ENCODE measurements at regions not wholly inside any gene's neighbourhood (a gene's known extent, or its start where the extent isn't known, plus 50 kb on each side); places are given as distances from the start of the nearest gene placed in this dataset.

DNA sequence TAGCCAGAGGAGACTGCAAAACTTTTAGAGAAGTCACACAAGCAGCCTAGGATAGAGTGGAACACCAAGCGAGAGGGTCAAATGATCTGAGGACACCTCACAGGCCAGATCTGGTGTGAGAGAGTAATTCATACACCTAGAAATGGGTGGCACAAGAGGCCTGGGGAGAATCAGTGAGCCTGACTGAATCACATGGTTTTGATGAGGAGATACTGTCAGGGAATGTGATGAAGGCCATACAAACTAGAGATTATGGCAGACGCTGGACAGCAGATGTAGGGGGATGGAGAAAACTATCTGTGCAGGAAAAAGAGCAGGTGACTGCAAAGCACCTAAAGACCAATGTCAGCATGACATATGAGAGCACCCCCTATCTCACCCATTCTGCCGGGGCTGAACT lies 105.0 kb upstream of the TTC14 start:
- no peaks in the 10 kb centered on the region for H4K20me1 ChIP-seq (ENCODE audit: insufficient read depth)
- no peaks in the 10 kb centered on the region for H3K9me3 ChIP-seq (ENCODE audit: low read depth)
- H3K27ac ChIP-seq = no peak overlapping the region
- in situ Hi-C loops (cut with MboI) = no loop called here
- H3K4me1 ChIP-seq (ENCODE audit: insufficient read depth) = no peaks in the 10 kb centered on the region
- no peaks in the 10 kb centered on the region for H3K9me2 ChIP-seq (ENCODE audit: insufficient read depth)
- H2AFZ ChIP-seq = no peak overlapping the region
- H3K4me2 ChIP-seq (ENCODE audit: unreplicated experiment) = no peak overlapping the region
- no peaks in the 10 kb centered on the region for H3F3A ChIP-seq (ENCODE audit: insufficient read depth)
- no peak for DNase-seq
- TF ChIP-seq EZH2phosphoT487 (IDR thresholded peaks at IDR 0.05; ENCODE audit: insufficient read depth, low read depth) (no peak), EZH2 (IDR thresholded peaks at IDR 0.05; ENCODE audit: insufficient read depth, poor library complexity, severe bottlenecking) (no peak)
- no peak overlapping the region for H3K4me3 ChIP-seq
- WGBS, 2 experiments (ENCODE audit: low coverage in 1 of 2, low lambda C conversion rate in 2 of 2, missing lambda C conversion rate in 2 of 2) = 13 to 21% methylated on average over 3 of the region's 3 CpGs
- H3K9ac ChIP-seq = no peak overlapping the region
- H3K79me2 ChIP-seq (ENCODE audit: insufficient read depth) = no peaks in the 10 kb centered on the region
- no peaks in the 10 kb centered on the region for H3K36me3 ChIP-seq (ENCODE audit: low read depth)
- no peaks in the 10 kb centered on the region for H3K27me3 ChIP-seq (replicated peaks; ENCODE audit: insufficient read depth)

- in situ Hi-C loops (cut with MboI) = no loop called here
- Histone ChIP-seq H3K4me3 (no peak overlapping the region), H3K36me3 (ENCODE audit: low read depth) (no peaks in the 10 kb centered on the region), H3K9ac (no peak overlapping the region), H3K27me3 (replicated peaks; ENCODE audit: insufficient read depth) (no peaks in the 10 kb centered on the region), H3K27ac (no peak overlapping the region), H3K9me2 (ENCODE audit: insufficient read depth) (no peaks in the 10 kb centered on the region), H2AFZ (no peak overlapping the region), H3K4me1 (ENCODE audit: insufficient read depth) (no peaks in the 10 kb centered on the region), H3K79me2 (ENCODE audit: insufficient read depth) (no peaks in the 10 kb centered on the region), H3K4me2 (ENCODE audit: unreplicated experiment) (no peak overlapping the region), H3F3A (ENCODE audit: insufficient read depth) (no peaks in the 10 kb centered on the region), H3K9me3 (ENCODE audit: low read depth) (no peaks in the 10 kb centered on the region), H4K20me1 (ENCODE audit: insufficient read depth) (no peaks in the 10 kb centered on the region)
- no peak for TF ChIP-seq EZH2phosphoT487 (IDR thresholded peaks at IDR 0.05; ENCODE audit: insufficient read depth, low read depth)
- TF ChIP-seq EZH2 (IDR thresholded peaks at IDR 0.05; ENCODE audit: insufficient read depth, poor library complexity, severe bottlenecking) = no peak
- WGBS, 2 experiments (ENCODE audit: low coverage in 1 of 2, low lambda C conversion rate in 2 of 2, missing lambda C conversion rate in 2 of 2) = 16 to 28% methylated on average over 2 of the region's 2 CpGs
- no peak for DNase-seq
Observed at GRCh38 chr3:180516368-180516767, 85.6 kb upstream of the TTC14 start.

- H3F3A ChIP-seq (ENCODE audit: insufficient read depth) = no peaks in the 10 kb centered on the region
- H3K4me3 ChIP-seq = no peak overlapping the region
- no peaks in the 10 kb centered on the region for H3K27me3 ChIP-seq (replicated peaks; ENCODE audit: insufficient read depth)
- no peaks in the 10 kb centered on the region for H3K9me2 ChIP-seq (ENCODE audit: insufficient read depth)
- H3K9ac ChIP-seq = no peak overlapping the region
- TF ChIP-seq EZH2 (IDR thresholded peaks at IDR 0.05; ENCODE audit: insufficient read depth, poor library complexity, severe bottlenecking) (no peak), EZH2phosphoT487 (IDR thresholded peaks at IDR 0.05; ENCODE audit: insufficient read depth, low read depth) (no peak)
- no peak overlapping the region for H2AFZ ChIP-seq
- no peaks in the 10 kb centered on the region for H3K9me3 ChIP-seq (ENCODE audit: low read depth)
- in situ Hi-C loops (cut with MboI) = no loop called here
- no peak for DNase-seq
- H3K27ac ChIP-seq = no peak overlapping the region
- H3K79me2 ChIP-seq (ENCODE audit: insufficient read depth) = no peaks in the 10 kb centered on the region
- no peaks in the 10 kb centered on the region for H3K4me1 ChIP-seq (ENCODE audit: insufficient read depth)
- no peaks in the 10 kb centered on the region for H3K36me3 ChIP-seq (ENCODE audit: low read depth)
- no peak overlapping the region for H3K4me2 ChIP-seq (ENCODE audit: unreplicated experiment)
- no peaks in the 10 kb centered on the region for H4K20me1 ChIP-seq (ENCODE audit: insufficient read depth)
- 44 to 45% methylated on average over 3 of the region's 3 CpGs for WGBS, 2 experiments (ENCODE audit: low coverage in 1 of 2, low lambda C conversion rate in 2 of 2, missing lambda C conversion rate in 2 of 2)
Observed at GRCh38 chr3:180523040-180523439, 78.9 kb upstream of the TTC14 start.

DNA sequence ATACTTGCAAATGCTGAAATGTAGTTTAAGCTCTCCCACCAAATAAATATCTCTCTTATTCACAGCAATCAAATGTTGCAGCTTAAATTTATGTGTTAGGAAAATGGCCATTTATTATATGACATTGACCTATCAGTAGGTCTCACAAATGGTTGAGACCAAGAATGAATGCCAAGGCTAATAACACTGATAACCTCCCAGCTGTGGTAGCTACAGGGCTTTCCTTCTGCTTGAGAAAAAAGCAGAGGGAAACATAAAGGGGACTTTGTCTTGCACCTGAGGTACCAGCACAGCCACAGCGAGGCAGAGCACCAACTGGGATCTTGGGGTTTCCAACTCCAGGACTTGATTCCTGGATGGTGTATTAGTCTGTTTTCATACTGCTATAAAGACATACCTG lies 73.1 kb upstream of the TTC14 start:
- WGBS, 2 experiments (ENCODE audit: low coverage in 1 of 2, low lambda C conversion rate in 2 of 2, missing lambda C conversion rate in 2 of 2) = 38 to 53% methylated on average over 1 of the region's 1 CpG
- no peak overlapping the region for H3K4me3 ChIP-seq
- no peak overlapping the region for H3K9ac ChIP-seq
- TF ChIP-seq EZH2phosphoT487 (IDR thresholded peaks at IDR 0.05; ENCODE audit: insufficient read depth, low read depth) (no peak), EZH2 (IDR thresholded peaks at IDR 0.05; ENCODE audit: insufficient read depth, poor library complexity, severe bottlenecking) (no peak)
- H3K9me2 ChIP-seq (ENCODE audit: insufficient read depth) = no peaks in the 10 kb centered on the region
- no peaks in the 10 kb centered on the region for H3K4me1 ChIP-seq (ENCODE audit: insufficient read depth)
- H3K27ac ChIP-seq = no peak overlapping the region
- no peak overlapping the region for H2AFZ ChIP-seq
- no peaks in the 10 kb centered on the region for H3K27me3 ChIP-seq (replicated peaks; ENCODE audit: insufficient read depth)
- no peak overlapping the region for H3K4me2 ChIP-seq (ENCODE audit: unreplicated experiment)
- no peaks in the 10 kb centered on the region for H3K79me2 ChIP-seq (ENCODE audit: insufficient read depth)
- H3K9me3 ChIP-seq (ENCODE audit: low read depth) = no peaks in the 10 kb centered on the region
- in situ Hi-C loops (cut with MboI) = no loop called here
- no peak for DNase-seq
- H3K36me3 ChIP-seq (ENCODE audit: low read depth) = no peaks in the 10 kb centered on the region
- no peaks in the 10 kb centered on the region for H4K20me1 ChIP-seq (ENCODE audit: insufficient read depth)
- no peaks in the 10 kb centered on the region for H3F3A ChIP-seq (ENCODE audit: insufficient read depth)

DNA sequence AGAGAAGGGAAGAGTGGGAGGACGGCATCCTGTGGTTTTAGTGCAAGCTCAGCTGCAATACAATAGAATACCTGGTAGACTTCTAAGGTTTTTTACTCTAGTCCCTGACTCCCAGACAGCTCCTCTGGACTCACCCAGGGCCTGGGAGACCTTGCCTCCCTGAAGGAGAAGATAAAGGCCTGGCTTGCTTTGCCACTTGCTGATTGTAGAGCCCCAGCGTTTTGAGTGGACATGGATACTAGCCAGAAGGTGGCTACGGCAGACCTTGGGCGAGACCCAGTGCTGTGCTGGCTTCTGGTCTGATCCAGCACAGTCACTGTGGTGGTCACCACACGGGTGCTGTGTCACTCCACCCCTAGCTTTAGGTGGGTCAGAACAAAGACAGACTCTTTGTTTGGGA lies 72.2 kb upstream of the TTC14 start:
- TF ChIP-seq EZH2 (IDR thresholded peaks at IDR 0.05; ENCODE audit: insufficient read depth, poor library complexity, severe bottlenecking) = no peak
- no peak for TF ChIP-seq EZH2phosphoT487 (IDR thresholded peaks at IDR 0.05; ENCODE audit: insufficient read depth, low read depth)
- H3F3A ChIP-seq (ENCODE audit: insufficient read depth) = no peaks in the 10 kb centered on the region
- DNase-seq = no peak
- H3K27ac ChIP-seq = no peak overlapping the region
- no peaks in the 10 kb centered on the region for H3K9me3 ChIP-seq (ENCODE audit: low read depth)
- no peaks in the 10 kb centered on the region for H3K9me2 ChIP-seq (ENCODE audit: insufficient read depth)
- no peaks in the 10 kb centered on the region for H3K27me3 ChIP-seq (replicated peaks; ENCODE audit: insufficient read depth)
- H3K4me2 ChIP-seq (ENCODE audit: unreplicated experiment) = no peak overlapping the region
- no peak overlapping the region for H2AFZ ChIP-seq
- no peaks in the 10 kb centered on the region for H4K20me1 ChIP-seq (ENCODE audit: insufficient read depth)
- H3K9ac ChIP-seq = no peak overlapping the region
- H3K79me2 ChIP-seq (ENCODE audit: insufficient read depth) = no peaks in the 10 kb centered on the region
- H3K36me3 ChIP-seq (ENCODE audit: low read depth) = no peaks in the 10 kb centered on the region
- WGBS, 2 experiments (ENCODE audit: low coverage in 1 of 2, low lambda C conversion rate in 2 of 2, missing lambda C conversion rate in 2 of 2) = 12 to 20% methylated on average over 5 of the region's 5 CpGs
- H3K4me3 ChIP-seq = no peak overlapping the region
- in situ Hi-C loops (cut with MboI) = no loop called here
- no peaks in the 10 kb centered on the region for H3K4me1 ChIP-seq (ENCODE audit: insufficient read depth)
